ENCODE measurements at regions not wholly inside any gene's neighbourhood (a gene's known extent, or its start where the extent isn't known, plus 50 kb on each side); places are given as distances from the start of the nearest gene placed in this dataset.

DNA sequence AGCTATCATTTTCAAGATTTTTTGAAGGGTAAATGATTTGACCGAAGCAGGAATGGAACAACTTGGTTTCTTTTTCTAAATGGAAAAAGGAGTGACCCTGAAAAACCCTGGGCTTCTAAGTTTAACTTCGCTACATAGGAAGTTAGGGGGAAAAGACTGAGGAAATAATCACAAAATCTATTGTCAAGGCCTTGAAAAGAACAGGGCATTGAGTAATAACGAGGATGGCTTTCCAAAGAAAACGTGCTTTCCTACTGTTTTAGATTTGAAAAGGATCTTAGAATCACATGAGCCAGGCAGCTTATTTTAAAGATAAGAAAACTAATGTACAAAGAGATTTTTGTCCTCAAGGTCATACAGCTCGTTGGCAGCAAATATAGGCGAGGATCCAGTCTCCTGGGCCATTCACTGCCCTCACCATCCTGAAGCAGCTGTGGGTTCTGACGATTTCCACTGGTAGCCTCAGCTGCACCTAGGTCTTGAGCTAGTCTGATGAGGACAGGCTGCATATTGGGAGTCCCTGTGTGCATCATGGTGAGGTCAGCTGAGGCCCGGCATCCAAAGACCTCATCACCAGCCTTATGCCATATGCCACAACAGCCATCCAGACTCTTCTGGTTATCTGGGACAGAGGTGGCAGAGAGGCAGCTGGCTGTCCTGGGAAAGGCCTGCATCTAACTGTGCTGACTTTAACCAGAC, 384.7 kb upstream of the NRP1 start:
- Histone ChIP-seq H2AFZ (ENCODE audit: low read length) (no peak overlapping the region), H3K36me3 (ENCODE audit: insufficient read depth, low read length) (no peaks in the 10 kb centered on the region), H3K9me3 (ENCODE audit: low read depth, low read length) (peaks cover 3% of the 10 kb centered on the region), H3K4me3 (ENCODE audit: insufficient read depth, low read length) (no peak overlapping the region), H3K27me3 (ENCODE audit: insufficient read depth, low read length) (no peaks in the 10 kb centered on the region), H3K4me2 (ENCODE audit: insufficient read depth, low read length) (no peak overlapping the region), H4K20me1 (ENCODE audit: insufficient read depth, low read length) (no peaks in the 10 kb centered on the region), H3K27ac (ENCODE audit: low read depth, low read length) (no peak overlapping the region), H3K79me2 (ENCODE audit: insufficient read depth, low read length) (no peaks in the 10 kb centered on the region), H3K4me1 (ENCODE audit: insufficient read depth, low read length) (peaks cover 8% of the 10 kb centered on the region)
- TF ChIP-seq, protein P1, sequence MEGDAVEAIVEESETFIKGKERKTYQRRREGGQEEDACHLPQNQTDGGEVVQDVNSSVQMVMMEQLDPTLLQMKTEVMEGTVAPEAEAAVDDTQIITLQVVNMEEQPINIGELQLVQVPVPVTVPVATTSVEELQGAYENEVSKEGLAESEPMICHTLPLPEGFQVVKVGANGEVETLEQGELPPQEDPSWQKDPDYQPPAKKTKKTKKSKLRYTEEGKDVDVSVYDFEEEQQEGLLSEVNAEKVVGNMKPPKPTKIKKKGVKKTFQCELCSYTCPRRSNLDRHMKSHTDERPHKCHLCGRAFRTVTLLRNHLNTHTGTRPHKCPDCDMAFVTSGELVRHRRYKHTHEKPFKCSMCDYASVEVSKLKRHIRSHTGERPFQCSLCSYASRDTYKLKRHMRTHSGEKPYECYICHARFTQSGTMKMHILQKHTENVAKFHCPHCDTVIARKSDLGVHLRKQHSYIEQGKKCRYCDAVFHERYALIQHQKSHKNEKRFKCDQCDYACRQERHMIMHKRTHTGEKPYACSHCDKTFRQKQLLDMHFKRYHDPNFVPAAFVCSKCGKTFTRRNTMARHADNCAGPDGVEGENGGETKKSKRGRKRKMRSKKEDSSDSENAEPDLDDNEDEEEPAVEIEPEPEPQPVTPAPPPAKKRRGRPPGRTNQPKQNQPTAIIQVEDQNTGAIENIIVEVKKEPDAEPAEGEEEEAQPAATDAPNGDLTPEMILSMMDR (IDR thresholded peaks at IDR 0.05; ENCODE audit: extremely low read depth, low read depth, low read length) = no peak
- DNase-seq (ENCODE audit: insufficient read length, low spot score, missing footprints) = no peak

DNA sequence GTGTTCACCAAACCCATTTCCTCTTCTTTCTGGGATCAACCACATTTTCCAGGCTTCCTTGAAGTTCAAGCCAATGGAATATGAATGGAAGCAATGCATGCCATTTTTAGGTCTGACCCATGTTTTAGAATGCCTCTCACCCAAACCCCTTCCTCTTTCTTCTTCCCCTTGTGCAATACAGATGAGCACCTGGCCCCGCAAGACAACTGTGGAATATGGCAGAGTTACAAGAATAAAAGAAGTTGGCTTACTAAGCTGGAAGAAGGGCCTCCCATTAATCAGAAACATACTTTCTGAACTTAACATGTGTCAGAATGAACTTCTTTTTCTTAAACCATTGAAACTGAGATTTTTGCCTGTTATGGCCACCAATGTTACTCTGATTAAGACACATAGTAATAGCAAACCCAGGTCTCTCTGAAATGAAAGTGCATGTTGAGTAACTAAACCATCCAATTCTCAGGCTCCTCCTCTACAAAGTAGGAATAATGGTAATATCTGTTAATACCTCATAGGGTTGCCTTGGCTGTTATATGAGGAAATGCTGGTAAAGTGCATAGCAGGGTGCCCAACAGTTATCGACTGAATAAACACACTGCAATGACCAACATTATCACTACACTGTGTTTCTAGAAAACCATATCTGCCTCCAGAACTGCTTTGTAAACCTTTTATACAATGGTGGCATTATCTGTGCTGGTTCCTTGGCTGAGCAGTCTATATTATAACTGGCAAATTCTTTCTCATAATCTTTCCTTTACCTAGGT, 382.2 kb upstream of the NRP1 start:
- TF ChIP-seq, protein P1 (IDR thresholded peaks at IDR 0.05; ENCODE audit: extremely low read depth, low read depth, low read length) = no peak
- Histone ChIP-seq H4K20me1 (ENCODE audit: insufficient read depth, low read length) (no peaks in the 10 kb centered on the region), H3K4me1 (ENCODE audit: insufficient read depth, low read length) (peaks cover 4% of the 10 kb centered on the region), H2AFZ (ENCODE audit: low read length) (no peak overlapping the region), H3K9me3 (ENCODE audit: low read depth, low read length) (peaks cover 3% of the 10 kb centered on the region), H3K27me3 (ENCODE audit: insufficient read depth, low read length) (no peaks in the 10 kb centered on the region), H3K4me3 (ENCODE audit: insufficient read depth, low read length) (no peak overlapping the region), H3K36me3 (ENCODE audit: insufficient read depth, low read length) (no peaks in the 10 kb centered on the region), H3K27ac (ENCODE audit: low read depth, low read length) (no peak overlapping the region), H3K79me2 (ENCODE audit: insufficient read depth, low read length) (no peaks in the 10 kb centered on the region), H3K4me2 (ENCODE audit: insufficient read depth, low read length) (no peak overlapping the region)
- no peak for DNase-seq (ENCODE audit: insufficient read length, low spot score, missing footprints)

DNA sequence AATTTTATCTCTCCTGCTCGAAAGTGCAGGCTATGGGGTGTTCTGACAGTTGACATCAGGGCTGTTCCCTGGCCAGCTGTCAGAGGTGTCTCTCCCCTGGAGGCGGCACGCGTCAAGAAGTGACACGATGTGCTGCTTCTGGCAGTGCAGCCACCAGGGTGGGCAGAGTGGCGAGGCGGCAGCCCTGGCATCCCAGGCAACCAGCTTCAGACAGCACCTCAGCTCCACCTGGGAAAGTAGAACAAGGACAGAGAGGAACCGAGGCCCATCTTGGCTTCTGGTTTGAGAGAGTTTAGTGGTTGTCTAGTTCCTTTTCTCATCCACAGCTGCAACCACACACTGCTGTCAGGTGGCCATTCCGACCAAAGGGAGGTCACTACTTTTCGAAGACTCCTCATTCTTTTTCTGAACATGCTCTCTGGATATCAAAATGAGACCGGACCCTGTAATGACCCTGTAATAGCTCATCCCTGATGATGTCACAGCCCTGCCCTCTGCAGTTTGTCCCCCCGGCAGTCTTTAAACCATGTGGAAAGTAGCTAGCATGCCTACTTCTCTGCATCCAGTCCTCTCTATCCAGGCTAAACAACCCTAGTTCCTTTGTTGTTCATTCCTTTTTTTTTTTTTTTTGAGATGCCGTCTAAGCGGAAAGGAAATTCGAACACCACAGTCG, 381.0 kb upstream of the NRP1 start:
- no peaks in the 10 kb centered on the region for H3K27me3 ChIP-seq (ENCODE audit: insufficient read depth, low read length)

More for the DNA sequence above, 381.0 kb upstream of the NRP1 start:
- Histone ChIP-seq H3K36me3 (ENCODE audit: insufficient read depth, low read length) (no peaks in the 10 kb centered on the region), H3K4me2 (ENCODE audit: insufficient read depth, low read length) (no peak overlapping the region), H3K79me2 (ENCODE audit: insufficient read depth, low read length) (no peaks in the 10 kb centered on the region), H4K20me1 (ENCODE audit: insufficient read depth, low read length) (no peaks in the 10 kb centered on the region), H3K4me1 (ENCODE audit: insufficient read depth, low read length) (no peaks in the 10 kb centered on the region), H3K4me3 (ENCODE audit: insufficient read depth, low read length) (no peak overlapping the region), H2AFZ (ENCODE audit: low read length) (no peak overlapping the region), H3K27ac (ENCODE audit: low read depth, low read length) (no peak overlapping the region), H3K9me3 (ENCODE audit: low read depth, low read length) (peaks cover 3% of the 10 kb centered on the region)
- TF ChIP-seq, protein P1 (IDR thresholded peaks at IDR 0.05; ENCODE audit: extremely low read depth, low read depth, low read length) = no peak
- no peak for DNase-seq (ENCODE audit: insufficient read length, low spot score, missing footprints)

Measured in osteoblast (primary cell).